ENCODE measurements at regions not wholly inside any gene's neighbourhood (a gene's known extent, or its start where the extent isn't known, plus 50 kb on each side); places are given as distances from the start of the nearest gene placed in this dataset.

- Histone ChIP-seq H3K9ac (ENCODE audit: insufficient read depth, low read depth, low read length) (no peak overlapping the region), H3K4me1 (ENCODE audit: insufficient read depth, low read length) (no peaks in the 10 kb centered on the region), H3K4me2 (ENCODE audit: low read depth, low read length) (no peak overlapping the region), H3K9me3 (ENCODE audit: low read length) (no peaks in the 10 kb centered on the region; the same call in 1 of the 2 replicates), H3K79me2 (ENCODE audit: insufficient read depth, low read length) (no peaks in the 10 kb centered on the region), H3K27ac (ENCODE audit: extremely low read length, insufficient read depth, low read length) (no peak overlapping the region), H2AFZ (ENCODE audit: low read length) (no peak overlapping the region), H3K36me3 (replicated peaks in 1 of 2; ENCODE audit: control insufficient read depth in 1 of 2, insufficient read depth in 2 of 2, low read length in 2 of 2) (no peaks in the 10 kb centered on the region), H3K4me3 (replicated peaks in 1 of 3; ENCODE audit: insufficient read depth in 1 of 3, low read depth in 2 of 3, low read length in 3 of 3) (no peak overlapping the region), H4K20me1 (ENCODE audit: insufficient read depth, low read length) (no peaks in the 10 kb centered on the region), H3K27me3 (ENCODE audit: control insufficient read depth in 1 of 2, insufficient read depth in 2 of 2, low read length in 2 of 2) (no peaks in the 10 kb centered on the region)
- TF ChIP-seq RCOR2 (CRISPR knock-in tag; IDR thresholded peaks at IDR 0.05) = no peak
- in situ Hi-C loops (cut with HindIII; ENCODE audit: extremely low pct_ligation_motif_present, low pct_unique_long_range_greater_than_20kb) = no loop called here
- ChIA-PET POLR2A (no interaction called here), CTCF (ENCODE audit: low intra/inter-chr PET ratio, low total read pairs) (no interaction called here)
- DNase-seq (ENCODE audit: low spot score) = no peak
- WGBS (ENCODE audit: low lambda C conversion rate) = no CpG with 5 or more reads among the region's 4 CpGs
- no TSS peak for BruUV-seq (replicated peaks)
- intact Hi-C loops (cut with micrococcal nuclease; ENCODE audit: unreplicated experiment) = loop anchor here (5.0 kb wide), 1 partner anchor 1484 kb away; no protein-coding TSS in a partner anchor
- no peak for FAIRE-seq
- ATAC-seq = no peak
Observed at GRCh38 chrX:35382966-35383365, 415.2 kb upstream of the MAGEB16 start.

- H3K27ac ChIP-seq (ENCODE audit: extremely low read length, insufficient read depth, low read length) = no peak overlapping the region
- DNase-seq (ENCODE audit: low spot score) (no peak), ATAC-seq (no peak), FAIRE-seq (no peak)
- H3K4me3 ChIP-seq (replicated peaks in 1 of 3; ENCODE audit: insufficient read depth in 1 of 3, low read depth in 2 of 3, low read length in 3 of 3) = no peak overlapping the region
- intact Hi-C loops (cut with micrococcal nuclease; ENCODE audit: unreplicated experiment) (no loop called here), in situ Hi-C loops (cut with HindIII; ENCODE audit: extremely low pct_ligation_motif_present, low pct_unique_long_range_greater_than_20kb) (no loop called here)
- POLR2A ChIA-PET = no interaction called here
- H3K36me3 ChIP-seq (replicated peaks in 1 of 2; ENCODE audit: control insufficient read depth in 1 of 2, insufficient read depth in 2 of 2, low read length in 2 of 2) = no peaks in the 10 kb centered on the region
- H3K4me1 ChIP-seq (ENCODE audit: insufficient read depth, low read length) = no peaks in the 10 kb centered on the region
- H2AFZ ChIP-seq (ENCODE audit: low read length) = no peak overlapping the region
- CTCF ChIA-PET (ENCODE audit: low intra/inter-chr PET ratio, low total read pairs) = no interaction called here
- H3K27me3 ChIP-seq (ENCODE audit: control insufficient read depth in 1 of 2, insufficient read depth in 2 of 2, low read length in 2 of 2) = no peaks in the 10 kb centered on the region
- no peaks in the 10 kb centered on the region; the same call in 1 of the 2 replicates for H3K9me3 ChIP-seq (ENCODE audit: low read length)
- H3K9ac ChIP-seq (ENCODE audit: insufficient read depth, low read depth, low read length) = no peak overlapping the region
- BruUV-seq (replicated peaks) = no TSS peak
- no peaks in the 10 kb centered on the region for H3K79me2 ChIP-seq (ENCODE audit: insufficient read depth, low read length)
- 0% methylated on average over 2 of the region's 2 CpGs for WGBS (ENCODE audit: low lambda C conversion rate)
- no peaks in the 10 kb centered on the region for H4K20me1 ChIP-seq (ENCODE audit: insufficient read depth, low read length)
- H3K4me2 ChIP-seq (ENCODE audit: low read depth, low read length) = no peak overlapping the region
- no peak for TF ChIP-seq ZNF121 (CRISPR knock-in tag; IDR thresholded peaks at IDR 0.05)
- TF ChIP-seq ZNF343 (CRISPR knock-in tag; IDR thresholded peaks at IDR 0.05) = no peak
- no peak for TF ChIP-seq ZSCAN31 (CRISPR knock-in tag; IDR thresholded peaks at IDR 0.05; ENCODE audit: low read depth)
- TF ChIP-seq ZNF775 (CRISPR knock-in tag; IDR thresholded peaks at IDR 0.05; ENCODE audit: borderline replicate concordance) = no peak
- TF ChIP-seq ZNF564 (CRISPR knock-in tag; IDR thresholded peaks at IDR 0.05) = no peak
- TF ChIP-seq ZNF574 (CRISPR knock-in tag; IDR thresholded peaks at IDR 0.05) = no peak
- no peak for TF ChIP-seq RERE (CRISPR knock-in tag; IDR thresholded peaks at IDR 0.05; ENCODE audit: low read depth)
- TF ChIP-seq DRAP1 (CRISPR knock-in tag; IDR thresholded peaks at IDR 0.05) = no peak
Observed at GRCh38 chrX:35392232-35392631, 405.9 kb upstream of the MAGEB16 start.

Measured in HepG2 (cell line).